Thyroid gland (tissue), 4 donors: ENCODE measurements at regions not wholly inside any gene's neighbourhood (a gene's known extent, or its start where the extent isn't known, plus 50 kb on each side); places are given as distances from the start of the nearest gene placed in this dataset.
"Not testable (repeated sequence)": the region's sequence is repeated elsewhere in the genome, so short reads cannot be mapped to it uniquely, and the experiment has no call there.

Experiments used
- DNase-seq, 2 donors: peaks; one replicate each; pipeline ENCODE4 v3.0.0-alpha.2; 2019
- H3K27ac ChIP-seq, 3 donors: fragments of 200-600 bp; sonication (generic); 1 replicate in 2 of 3; 2 replicates in 1 of 3; pipeline ENCODE4 v1.5.1; 2016 to 2019; ENCODE audit warnings: mild to moderate bottlenecking in 1 of 3, moderate library complexity in 1 of 3
- H3K27me3 ChIP-seq: fragments of 200-600 bp; sonication (generic); one replicate; pipeline ENCODE4 v1.5.1; 2019
- H3K36me3 ChIP-seq, 2 donors: fragments of 200-600 bp; sonication (generic); one replicate each; pipeline ENCODE4 v1.5.1; 2016 to 2019
- H3K4me1 ChIP-seq, 2 donors: fragments of 200-600 bp; sonication (generic); one replicate each; pipeline ENCODE4 v1.5.1; 2017 to 2019
- H3K4me3 ChIP-seq, 3 donors: fragments of 200-600 bp; sonication (generic); replicated peaks in 1 of 3; 1 replicate in 2 of 3; 2 replicates in 1 of 3; pipeline ENCODE4 v1.5.1; 2016; ENCODE audit warnings: mild to moderate bottlenecking in 1 of 3
- H3K9me3 ChIP-seq: fragments of 200-600 bp; sonication (generic); one replicate; pipeline ENCODE4 v1.5.1; 2017
- CTCF ChIP-seq, 6 experiments: fragments of 200-600 bp in 3 of 6; fragments of 450-650 bp in 3 of 6; sonication (generic) in 3 of 6; IDR thresholded peaks; one replicate each; pipeline ENCODE4 v1.5.1; 2016 to 2019; ENCODE audit warnings: antibody characterized with exemption in 6 of 6, mild to moderate bottlenecking in 2 of 6, inconsistent platforms in 1 of 6, moderate library complexity in 1 of 6
- POLR2A ChIP-seq, 2 donors: fragments of 450-650 bp; IDR thresholded peaks; one replicate each; pipeline ENCODE4 v1.6.1; 2017; ENCODE audit warnings: antibody characterized with exemption in 2 of 2, mild to moderate bottlenecking in 2 of 2, moderate library complexity in 1 of 2
- WGBS, 2 donors: methylation state at CpG; one replicate each; pipeline ENCODE4 v1.1.5; 2017; 5-methylcytosine and 5-hydroxymethylcytosine counted together
- intact Hi-C: fragments of 100-400 bp; cut with DNase I; formaldehyde crosslinking; loops from one replicate; pipeline ENCODE4 v1.15.1; 2023

- Histone ChIP-seq H3K4me1 (no peaks in the 10 kb centered on the region), H3K27me3 (no peaks in the 10 kb centered on the region), H3K36me3 (no peaks in the 10 kb centered on the region), H3K4me3 (no peak overlapping the region), H3K27ac (no peak overlapping the region), H3K9me3 (no peaks in the 10 kb centered on the region)
- TF ChIP-seq POLR2A (IDR thresholded peaks at IDR 0.05) (no peak), CTCF (IDR thresholded peaks at IDR 0.05) (no peak)
- intact Hi-C loops: no loop called here
- no peak for DNase-seq
- WGBS, 2 donors: 95% methylated on average over 1 of the region's 1 CpG
Measured at GRCh38 chr6:155801046-155801445, 345.4 kb upstream of the NOX3 start.

GRCh38 chr6:155798876-155799275 lies 343.2 kb upstream of the NOX3 start:
- H3K27me3 ChIP-seq, DNase-seq, H3K4me1 ChIP-seq, H3K36me3 ChIP-seq, H3K9me3 ChIP-seq, H3K27ac ChIP-seq, H3K4me3 ChIP-seq, intact Hi-C loops: not testable (repeated sequence)
- 91 to 95% methylated on average over 3 of the region's 3 CpGs for WGBS, 2 donors

- DNase-seq: no peak
- Histone ChIP-seq H3K27ac (no peak overlapping the region), H3K9me3 (no peaks in the 10 kb centered on the region), H3K4me1 (no peaks in the 10 kb centered on the region), H3K27me3 (no peaks in the 10 kb centered on the region), H3K36me3 (no peaks in the 10 kb centered on the region), H3K4me3 (no peak overlapping the region)
- 87% methylated on average over 8 of the region's 8 CpGs for WGBS, 2 donors
- intact Hi-C loops: no loop called here
- no peak for TF ChIP-seq POLR2A (IDR thresholded peaks at IDR 0.05)
- no peak for TF ChIP-seq CTCF (IDR thresholded peaks at IDR 0.05)
Measured at GRCh38 chr6:155795173-155795796, 339.6 kb upstream of the NOX3 start.

- no peak overlapping the region for H3K4me3 ChIP-seq
- intact Hi-C loops: no loop called here
- WGBS, 2 donors: 82 to 87% methylated on average over 4 of the region's 4 CpGs
- H3K27ac ChIP-seq: no peak overlapping the region
- no peaks in the 10 kb centered on the region for H3K27me3 ChIP-seq
- no peak for DNase-seq
- H3K36me3 ChIP-seq: no peaks in the 10 kb centered on the region
- no peak for TF ChIP-seq POLR2A (IDR thresholded peaks at IDR 0.05)
- no peak for TF ChIP-seq CTCF (IDR thresholded peaks at IDR 0.05)
- H3K9me3 ChIP-seq: no peaks in the 10 kb centered on the region
- H3K4me1 ChIP-seq: no peaks in the 10 kb centered on the region
Measured at GRCh38 chr6:155791891-155792290, 336.3 kb upstream of the NOX3 start.

- no peaks in the 10 kb centered on the region for H3K9me3 ChIP-seq
- H3K4me1 ChIP-seq: no peaks in the 10 kb centered on the region
- intact Hi-C loops: no loop called here
- H3K4me3 ChIP-seq: no peak overlapping the region
- no peak overlapping the region for H3K27ac ChIP-seq
- WGBS, 2 donors: 88 to 89% methylated on average over 7 of the region's 7 CpGs
- H3K27me3 ChIP-seq: no peaks in the 10 kb centered on the region
- DNase-seq: no peak
- no peak for TF ChIP-seq CTCF (IDR thresholded peaks at IDR 0.05)
- TF ChIP-seq POLR2A (IDR thresholded peaks at IDR 0.05): no peak
- H3K36me3 ChIP-seq: no peaks in the 10 kb centered on the region
Measured at GRCh38 chr6:155791186-155791585, 335.5 kb upstream of the NOX3 start.

GRCh38 chr6:155787168-155787567 lies 331.5 kb upstream of the NOX3 start:
- Histone ChIP-seq H3K27me3 (no peaks in the 10 kb centered on the region), H3K9me3 (no peaks in the 10 kb centered on the region), H3K36me3 (no peaks in the 10 kb centered on the region), H3K4me3 (no peak overlapping the region), H3K4me1 (no peaks in the 10 kb centered on the region), H3K27ac (no peak overlapping the region)
- 96 to 97% methylated on average over 5 of the region's 5 CpGs for WGBS, 2 donors
- intact Hi-C loops: no loop called here
- no peak for DNase-seq
- no peak for TF ChIP-seq CTCF (IDR thresholded peaks at IDR 0.05)
- TF ChIP-seq POLR2A (IDR thresholded peaks at IDR 0.05): no peak
